Psoas muscle (tissue), 7 donors: ENCODE measurements at regions not wholly inside any gene's neighbourhood (a gene's known extent, or its start where the extent isn't known, plus 50 kb on each side); places are given as distances from the start of the nearest gene placed in this dataset.
"Not testable (repeated sequence)": the region's sequence is repeated elsewhere in the genome, so short reads cannot be mapped to it uniquely, and the experiment has no call there.

Experiments
- ATAC-seq, 4 donors: fragments of 200-7000 bp; cut with Tn5 transposase; one replicate each; pipeline ENCODE4 v1.9.1; 2020; ENCODE audit warnings: moderate library complexity in 3 of 4, mild to moderate bottlenecking in 2 of 4
- DNase-seq, 2 donors: peaks; one replicate each; pipeline ENCODE4 v3.0.0-alpha.2; 2020
- H3K27ac ChIP-seq: fragments of 200-600 bp; one replicate; pipeline ENCODE4 v1.8.0; 2022
- H3K27me3 ChIP-seq, 3 donors: fragments of 200-600 bp in 1 of 3; one replicate each; pipeline versions ENCODE4 v1.6.1 to v1.8.0; 2013 to 2022; ENCODE audit warnings: low read length in 2 of 3, mild to moderate bottlenecking in 2 of 3, moderate library complexity in 1 of 3; ENCODE audit not compliant: insufficient read depth in 3 of 3
- H3K36me3 ChIP-seq, 2 donors: fragments of 200-600 bp in 1 of 2; one replicate each; pipeline versions ENCODE4 v1.6.1 to v1.8.0; 2013 to 2022; ENCODE audit warnings: low read depth in 1 of 2, mild to moderate bottlenecking in 1 of 2, moderate library complexity in 1 of 2; ENCODE audit not compliant: insufficient read depth in 1 of 2
- H3K4me1 ChIP-seq: fragments of 200-600 bp; one replicate; pipeline ENCODE4 v1.8.0; 2022
- H3K4me3 ChIP-seq: fragments of 200-600 bp; one replicate; pipeline ENCODE4 v1.8.0; 2022; ENCODE audit warnings: mild to moderate bottlenecking
- H3K9me3 ChIP-seq: fragments of 200-600 bp; one replicate; pipeline ENCODE4 v1.8.0; 2022
- WGBS, 3 donors: extraction: QIAGEN DNeasy Blood & Tissue Kit; methylation state at CpG; one replicate each; pipeline versions ENCODE4 v1.1.6 to v1.1.7; 2013; 5-methylcytosine and 5-hydroxymethylcytosine counted together
- intact Hi-C, 2 donors: fragments of 100-400 bp; cut with DNase I; formaldehyde crosslinking; loops; one replicate each; pipeline versions ENCODE4 v1.11.0 to v1.14.2; 2022
- donor health status: healthy with polysubstance abuse.
- donor health status: DM: no; HTN: no; CAD: no; lungs with moderate emphysema.
- donor health status: Bipolar disorder and iron deficiency.
- donor health status: healthy.
- donor health status: DM: yes; HTN: yes; CAD: no.
- donor health status: DM: no; HTN: no; CAD: no.
- donor health status: DM: yes; HTN: yes; CAD: no.

DNA sequence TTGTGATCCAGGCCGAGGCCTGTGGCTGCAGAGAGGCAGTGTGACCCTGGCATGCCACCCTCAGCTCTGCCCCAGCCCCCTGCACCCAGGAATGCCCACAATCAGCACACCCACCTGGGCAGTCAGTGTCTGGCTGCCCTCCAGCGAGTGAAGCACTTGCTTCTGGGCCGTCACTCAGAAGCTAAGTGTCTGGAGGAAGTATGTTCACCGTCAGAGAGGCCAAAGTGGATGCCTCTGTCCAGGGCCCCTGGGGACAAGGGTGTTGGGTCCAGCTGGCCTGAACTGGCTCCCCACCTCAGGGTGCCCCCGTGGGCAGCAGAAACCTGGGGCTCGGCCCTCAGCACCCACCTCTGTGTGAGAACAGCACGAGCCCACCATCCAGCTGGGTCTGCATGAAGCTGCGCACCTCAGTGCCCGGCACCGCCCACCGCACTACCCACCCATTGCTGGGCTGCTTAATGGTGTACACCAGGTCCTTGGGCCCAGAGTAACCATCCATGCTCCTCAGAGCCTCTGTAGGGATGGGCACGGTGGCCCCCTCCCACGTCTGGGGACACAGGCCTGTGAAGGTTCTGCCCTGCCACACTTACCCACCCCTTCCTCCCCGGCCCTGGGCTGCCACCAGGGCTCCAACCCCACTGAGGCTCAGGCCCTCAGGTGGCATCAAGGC, 124.3 kb upstream of the ZSCAN2 start:
- H3K9me3 ChIP-seq, H3K4me3 ChIP-seq, H3K4me1 ChIP-seq, H3K27ac ChIP-seq, H3K27me3 ChIP-seq, intact Hi-C loops, DNase-seq, H3K36me3 ChIP-seq: not testable (repeated sequence)
- peak in 3 of 4 donors; percentile 15 to 35 (median 26) for ATAC-seq
- no CpG with 5 or more reads among the region's 14 CpGs for WGBS, 3 donors

DNA sequence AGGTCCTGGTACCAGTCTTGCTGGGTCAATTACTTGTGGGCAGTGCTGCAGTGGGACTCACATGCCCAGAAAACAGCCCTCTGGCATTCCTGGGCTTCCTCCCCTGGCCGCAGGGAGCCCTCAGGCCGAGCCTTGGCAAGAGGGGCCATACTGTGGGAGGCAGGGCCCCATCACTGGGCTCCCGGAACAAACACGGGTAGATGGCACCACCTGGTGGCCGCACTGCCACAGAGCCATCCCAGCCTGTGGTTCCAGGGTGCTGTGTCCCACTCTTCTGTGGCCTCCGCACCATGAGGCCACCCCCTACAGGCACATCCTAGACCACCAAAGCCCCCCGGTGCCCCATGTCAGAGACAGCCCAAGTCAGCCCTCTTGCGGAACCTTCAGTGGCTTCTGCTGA, 123.3 kb upstream of the ZSCAN2 start:
- H3K9me3 ChIP-seq, H3K36me3 ChIP-seq, H3K4me3 ChIP-seq, H3K27me3 ChIP-seq, H3K4me1 ChIP-seq, intact Hi-C loops, DNase-seq, H3K27ac ChIP-seq: not testable (repeated sequence)
- no CpG with 5 or more reads among the region's 8 CpGs for WGBS, 3 donors
- peak; percentile 83 to 98 (median 97) for ATAC-seq

DNA sequence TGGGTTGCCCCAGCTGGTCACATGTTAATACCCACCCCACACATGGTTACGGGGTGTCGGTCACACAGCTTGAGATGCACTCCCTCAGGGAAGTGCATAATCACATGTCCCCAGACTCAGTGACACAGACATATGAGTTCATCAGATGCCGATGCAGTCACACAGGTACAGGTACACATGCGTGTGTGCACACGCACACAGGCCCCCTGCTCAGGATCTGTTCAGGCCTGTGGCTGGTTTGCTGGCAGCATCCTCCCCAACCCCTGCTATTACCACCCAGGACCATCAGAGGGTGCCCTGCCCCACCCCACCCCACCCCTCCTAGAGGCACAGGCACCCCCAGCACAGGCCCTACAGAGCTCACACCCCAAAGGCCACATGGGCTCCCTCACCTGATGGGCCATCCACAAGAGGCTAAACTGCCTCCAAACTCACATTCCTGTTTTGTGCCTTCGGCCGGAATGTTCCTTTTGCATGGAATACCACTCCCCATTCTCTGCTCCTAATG, 120.6 kb upstream of the ZSCAN2 start:
- intact Hi-C loops, DNase-seq, ATAC-seq, H3K9me3 ChIP-seq, H3K4me1 ChIP-seq, H3K36me3 ChIP-seq, H3K4me3 ChIP-seq, H3K27me3 ChIP-seq, H3K27ac ChIP-seq: not testable (repeated sequence)
- no CpG with 5 or more reads among the region's 7 CpGs for WGBS, 3 donors

- not testable (repeated sequence) for ATAC-seq
- WGBS, 3 donors: 100% methylated on average over 2 of the region's 9 CpGs; no CpG with 5 or more reads in 2 of the 3 donors
- DNase-seq: peak; percentile 2 to 39
These were observed 117.0 kb upstream of the ZSCAN2 start for GRCh38 chr15:84483859-84484258.

DNA sequence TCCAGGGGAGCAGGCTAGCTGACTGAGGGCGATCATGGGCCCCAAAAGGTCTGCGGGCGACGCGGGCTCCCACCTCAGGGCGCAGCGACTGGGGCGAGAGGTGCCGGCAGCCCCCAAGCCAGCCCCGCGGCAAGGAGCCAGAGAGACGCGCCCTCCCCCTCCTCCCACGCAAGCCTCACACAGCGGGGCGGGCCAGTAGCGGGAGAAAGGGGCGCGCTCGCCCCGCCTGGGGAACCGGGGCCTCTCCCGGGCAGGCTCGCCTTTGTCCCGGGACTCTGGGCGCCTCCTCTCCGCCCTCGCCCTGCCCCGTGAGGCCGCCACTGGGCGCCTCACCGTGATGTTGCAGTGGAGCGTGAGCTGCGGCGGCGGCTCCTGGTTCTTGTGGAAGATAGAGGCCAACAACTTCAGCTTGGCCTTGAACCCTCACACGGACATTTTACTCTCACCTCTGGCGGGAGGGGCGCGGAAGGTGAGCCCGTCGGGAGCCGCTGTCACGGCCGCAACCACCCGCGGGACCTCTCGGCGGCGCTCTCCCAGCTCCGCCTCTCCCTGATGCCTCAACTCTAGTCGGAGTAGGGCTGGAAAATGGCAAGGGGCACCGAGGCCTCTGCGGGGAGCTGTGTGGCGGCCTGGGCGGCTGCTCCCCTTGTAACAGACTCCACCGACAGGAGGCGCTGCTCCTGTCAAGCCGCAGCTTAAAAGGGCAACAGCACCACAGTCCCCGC, 100.5 kb upstream of the ZSCAN2 start:
- H3K36me3 ChIP-seq, ATAC-seq, H3K4me1 ChIP-seq, H3K9me3 ChIP-seq, H3K27me3 ChIP-seq, intact Hi-C loops, H3K27ac ChIP-seq: not testable (repeated sequence)
- 0% methylated on average over 7 of the region's 60 CpGs; no CpG with 5 or more reads in 1 of the 3 donors for WGBS, 3 donors
- peak overlapping the region; percentile 51 for H3K4me3 ChIP-seq
- peak; percentile 51 to 67 for DNase-seq

More at GRCh38 chr15:84483859-84484258, 117.0 kb upstream of the ZSCAN2 start:
- H3K27me3 ChIP-seq, H3K4me1 ChIP-seq, H3K36me3 ChIP-seq, intact Hi-C loops, H3K9me3 ChIP-seq, H3K27ac ChIP-seq, H3K4me3 ChIP-seq: not testable (repeated sequence)

DNA sequence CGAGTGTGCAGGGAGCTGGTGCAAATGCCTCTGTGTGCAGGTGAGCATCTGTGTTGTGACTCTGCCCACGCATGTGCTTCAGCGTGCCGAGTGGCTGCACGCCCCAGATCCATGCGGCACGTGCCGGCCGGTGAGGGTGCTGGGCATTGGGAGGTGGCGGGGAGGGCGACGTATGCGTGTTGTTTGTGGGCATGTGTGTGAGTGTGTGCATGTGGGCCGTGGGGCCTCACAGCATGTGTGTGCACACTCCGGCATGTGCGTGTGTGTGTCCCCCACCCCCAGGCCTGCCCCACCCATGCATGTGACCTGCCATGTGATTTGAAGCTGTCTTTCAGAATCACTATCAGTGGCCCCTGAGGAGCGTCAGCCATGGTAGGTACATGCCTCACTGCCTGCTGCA, 97.7 kb upstream of the ZSCAN2 start:
- WGBS, 3 donors: 82 to 94% methylated on average over 3 to 7 of the region's 17 CpGs; no CpG with 5 or more reads in 1 of the 3 donors
- DNase-seq: peak in 1 of 2 donors; percentile 16
- H3K36me3 ChIP-seq, H3K4me3 ChIP-seq, H3K27me3 ChIP-seq, H3K4me1 ChIP-seq, intact Hi-C loops, H3K27ac ChIP-seq, ATAC-seq, H3K9me3 ChIP-seq: not testable (repeated sequence)

DNA sequence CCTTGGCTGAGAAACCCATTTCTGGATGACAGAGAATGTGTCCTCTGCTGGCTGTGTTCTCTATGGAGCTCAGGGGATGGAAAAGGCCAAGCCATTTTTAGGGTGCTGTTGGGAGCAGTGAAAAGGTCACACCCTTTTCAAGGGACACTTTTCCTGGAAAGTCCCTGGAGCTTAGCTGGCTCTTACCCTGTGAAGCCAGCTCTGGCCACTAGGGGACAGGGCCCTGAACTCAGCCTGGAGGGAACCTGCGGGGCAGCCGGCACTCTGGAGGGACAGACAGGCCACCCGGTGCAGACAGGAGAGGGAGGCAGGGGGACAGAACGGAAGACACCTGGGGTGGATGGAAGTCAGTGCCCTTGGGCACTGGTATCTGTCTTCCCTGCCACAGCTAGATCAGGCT, 95.3 kb upstream of the ZSCAN2 start:
- H3K4me3 ChIP-seq, H3K4me1 ChIP-seq, intact Hi-C loops, H3K27me3 ChIP-seq, H3K9me3 ChIP-seq, ATAC-seq, H3K27ac ChIP-seq, H3K36me3 ChIP-seq, DNase-seq: not testable (repeated sequence)
- 30 to 100% methylated on average over 1 to 2 of the region's 4 CpGs; no CpG with 5 or more reads in 1 of the 3 donors for WGBS, 3 donors

- intact Hi-C loops, ATAC-seq, H3K4me1 ChIP-seq, H3K27ac ChIP-seq, H3K4me3 ChIP-seq, DNase-seq, H3K36me3 ChIP-seq, H3K9me3 ChIP-seq, H3K27me3 ChIP-seq: not testable (repeated sequence)
- WGBS, 3 donors: 91 to 100% (median 100%) methylated on average over 2 to 4 of the region's 9 CpGs
These were observed 88.5 kb upstream of the ZSCAN2 start for GRCh38 chr15:84512324-84512723.

DNA sequence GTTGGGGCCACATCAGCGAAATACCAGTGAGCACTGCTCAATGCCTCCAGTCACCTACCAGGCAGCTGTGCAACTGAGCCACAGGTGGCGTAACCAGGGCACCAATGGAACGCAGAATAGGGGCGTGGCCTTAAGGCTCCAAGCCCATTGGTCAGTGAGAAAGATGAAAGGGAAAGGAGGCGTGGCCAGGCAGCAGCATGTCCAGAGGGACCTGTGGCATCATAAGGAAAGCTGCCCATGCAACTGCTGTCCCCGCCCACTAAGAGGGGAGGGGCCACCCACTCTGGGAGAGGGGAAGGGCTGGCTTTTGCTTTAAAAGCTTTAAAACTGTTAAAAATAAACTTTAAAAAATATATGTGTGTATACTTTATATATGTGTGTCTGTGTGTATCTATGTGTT, 84.0 kb upstream of the ZSCAN2 start:
- H3K27me3 ChIP-seq, ATAC-seq: not testable (repeated sequence)

DNA sequence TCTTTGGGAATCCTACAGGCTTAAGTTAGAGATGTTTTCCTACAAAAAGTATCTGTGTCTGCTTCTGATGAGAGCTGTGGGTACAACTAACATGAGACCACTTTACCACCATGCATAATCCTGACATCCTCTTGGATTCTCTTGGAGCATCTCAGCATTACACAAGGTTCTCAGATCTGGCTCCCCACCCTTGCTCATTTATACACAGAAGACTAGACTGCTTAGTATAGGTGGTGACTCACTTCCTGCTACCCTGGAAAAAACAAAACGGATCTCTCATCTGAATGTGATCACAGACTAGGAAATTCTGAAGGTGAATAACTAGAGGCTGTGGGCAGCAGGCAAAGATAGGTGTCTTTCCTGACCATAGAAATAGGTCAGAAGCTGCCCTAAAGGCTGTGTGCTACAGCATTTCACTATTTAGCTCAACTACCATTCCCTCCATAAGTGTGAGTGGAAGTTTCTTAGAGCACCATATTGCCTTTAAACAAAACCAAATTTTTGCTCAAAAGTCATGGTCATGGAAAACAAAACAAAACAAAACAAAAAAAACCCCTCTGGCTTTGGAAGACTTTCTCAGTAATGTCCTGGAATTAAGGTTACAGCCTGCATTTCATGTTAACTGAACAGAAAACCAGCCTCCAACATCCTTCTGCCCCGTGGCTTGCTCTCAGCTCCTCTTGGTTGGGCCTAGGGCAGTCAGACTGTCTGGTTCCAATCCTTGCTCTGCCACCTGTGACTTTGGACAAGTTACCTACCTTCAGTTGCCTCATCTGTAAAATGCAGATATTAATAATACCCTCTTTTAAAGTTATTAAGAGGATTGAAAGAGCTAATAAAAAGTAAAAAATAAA, 75.1 kb upstream of the ZSCAN2 start:
- H3K4me1 ChIP-seq, H3K36me3 ChIP-seq, H3K27ac ChIP-seq, H3K27me3 ChIP-seq, H3K9me3 ChIP-seq, DNase-seq, H3K4me3 ChIP-seq, intact Hi-C loops: not testable (repeated sequence)
- 27 to 75% (median 68%) methylated on average over 2 of the region's 2 CpGs for WGBS, 3 donors
- peak in 1 of 4 donors; percentile 44 for ATAC-seq

More for the DNA sequence above, 84.0 kb upstream of the ZSCAN2 start:
- H3K36me3 ChIP-seq, intact Hi-C loops, H3K4me3 ChIP-seq, H3K4me1 ChIP-seq, H3K9me3 ChIP-seq, H3K27ac ChIP-seq: not testable (repeated sequence)
- 77 to 100% (median 97%) methylated on average over 1 to 5 of the region's 6 CpGs for WGBS, 3 donors
- peak in 1 of 2 donors; percentile 49 for DNase-seq

DNA sequence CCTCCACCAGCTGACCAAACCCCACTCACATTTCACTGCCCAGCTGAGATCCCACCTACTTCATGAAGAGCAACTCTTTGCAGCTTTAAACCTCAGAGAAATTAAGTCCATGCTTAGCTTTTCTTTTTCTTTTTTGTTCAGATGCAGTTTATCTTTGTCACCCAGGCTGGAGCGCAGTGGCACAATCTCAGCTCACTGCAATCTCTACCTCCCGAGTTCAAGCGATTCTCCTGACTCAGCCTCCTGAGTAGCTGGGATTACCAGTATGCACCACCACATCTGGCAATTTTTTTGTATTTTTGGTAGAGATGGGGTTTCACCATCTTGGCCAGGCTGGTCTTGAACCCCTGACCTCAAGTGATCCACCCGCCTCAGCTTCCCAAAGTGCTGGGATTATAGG, 70.1 kb upstream of the ZSCAN2 start:
- H3K4me3 ChIP-seq, ATAC-seq, H3K9me3 ChIP-seq, H3K4me1 ChIP-seq, H3K27me3 ChIP-seq, H3K27ac ChIP-seq, intact Hi-C loops, DNase-seq: not testable (repeated sequence)
- H3K36me3 ChIP-seq: peaks cover 0 to 18% of the 10 kb centered on the region in 2 donors
- 91 to 98% (median 96%) methylated on average over 4 of the region's 4 CpGs for WGBS, 3 donors
